CD4-positive, alpha-beta T cell treated with Interleukin-17A for 4 hours (primary cell): ENCODE measurements at regions not wholly inside any gene's neighbourhood (a gene's known extent, or its start where the extent isn't known, plus 50 kb on each side); places are given as distances from the start of the nearest gene placed in this dataset.

ENCODE experiments used
- DNase-seq: peaks from one replicate; pipeline ENCODE4 v3.0.0-alpha.2; 2020; ENCODE audit warnings: mixed read lengths

- DNase-seq: no peak
These were observed 1602.0 kb upstream of the LRRTM3 start for GRCh38 chr10:65323802-65324201.

- no peak for DNase-seq
These were observed 1599.9 kb upstream of the LRRTM3 start for GRCh38 chr10:65325913-65326312.

- no peak for DNase-seq
These were observed 1597.3 kb upstream of the LRRTM3 start for GRCh38 chr10:65328486-65328885.

GRCh38 chr10:65335311-65335710 lies 1590.5 kb upstream of the LRRTM3 start:
- DNase-seq: no peak

GRCh38 chr10:65340340-65340739 lies 1585.5 kb upstream of the LRRTM3 start:
- no peak for DNase-seq

- DNase-seq: no peak
These were observed 1584.4 kb upstream of the LRRTM3 start for GRCh38 chr10:65341323-65341925.

GRCh38 chr10:65342245-65342644 lies 1583.6 kb upstream of the LRRTM3 start:
- DNase-seq: no peak

GRCh38 chr10:65346466-65346865 lies 1579.4 kb upstream of the LRRTM3 start:
- no peak for DNase-seq

- no peak for DNase-seq
These were observed 1577.2 kb upstream of the LRRTM3 start for GRCh38 chr10:65348637-65349036.

GRCh38 chr10:65350611-65351010 lies 1575.2 kb upstream of the LRRTM3 start:
- no peak for DNase-seq

GRCh38 chr10:65355141-65355680 lies 1570.6 kb upstream of the LRRTM3 start:
- no peak for DNase-seq

GRCh38 chr10:65358565-65358964 lies 1567.3 kb upstream of the LRRTM3 start:
- no peak for DNase-seq

- no peak for DNase-seq
These were observed 1565.3 kb upstream of the LRRTM3 start for GRCh38 chr10:65360497-65360896.

GRCh38 chr10:65365878-65366277 lies 1560.0 kb upstream of the LRRTM3 start:
- no peak for DNase-seq

GRCh38 chr10:65367706-65368105 lies 1558.1 kb upstream of the LRRTM3 start:
- no peak for DNase-seq

GRCh38 chr10:65375528-65375927 lies 1550.3 kb upstream of the LRRTM3 start:
- DNase-seq: no peak

GRCh38 chr10:65377687-65378086 lies 1548.1 kb upstream of the LRRTM3 start:
- DNase-seq: no peak

GRCh38 chr10:65394502-65395297 lies 1531.1 kb upstream of the LRRTM3 start:
- DNase-seq: no peak

GRCh38 chr10:65395631-65396030 lies 1530.2 kb upstream of the LRRTM3 start:
- no peak for DNase-seq

GRCh38 chr10:65396997-65397396 lies 1528.8 kb upstream of the LRRTM3 start:
- no peak for DNase-seq

GRCh38 chr10:65408401-65408800 lies 1517.4 kb upstream of the LRRTM3 start:
- no peak for DNase-seq

- DNase-seq: no peak
These were observed 1512.8 kb upstream of the LRRTM3 start for GRCh38 chr10:65413001-65413400.

GRCh38 chr10:65415318-65415717 lies 1510.5 kb upstream of the LRRTM3 start:
- DNase-seq: no peak

GRCh38 chr10:65416094-65416493 lies 1509.7 kb upstream of the LRRTM3 start:
- DNase-seq: no peak
